NCI-H1105 (cell line): ENCODE measurements at regions not wholly inside any gene's neighbourhood (a gene's known extent, or its start where the extent isn't known, plus 50 kb on each side); places are given as distances from the start of the nearest gene placed in this dataset.
"Not testable (repeated sequence)": the region's sequence is repeated elsewhere in the genome, so short reads cannot be mapped to it uniquely, and the experiment has no call there.

Experiments used
- DNase-seq: peaks from one replicate; lab custom pipeline; 2025; lab: John Stamatoyannopoulos, UW

DNA sequence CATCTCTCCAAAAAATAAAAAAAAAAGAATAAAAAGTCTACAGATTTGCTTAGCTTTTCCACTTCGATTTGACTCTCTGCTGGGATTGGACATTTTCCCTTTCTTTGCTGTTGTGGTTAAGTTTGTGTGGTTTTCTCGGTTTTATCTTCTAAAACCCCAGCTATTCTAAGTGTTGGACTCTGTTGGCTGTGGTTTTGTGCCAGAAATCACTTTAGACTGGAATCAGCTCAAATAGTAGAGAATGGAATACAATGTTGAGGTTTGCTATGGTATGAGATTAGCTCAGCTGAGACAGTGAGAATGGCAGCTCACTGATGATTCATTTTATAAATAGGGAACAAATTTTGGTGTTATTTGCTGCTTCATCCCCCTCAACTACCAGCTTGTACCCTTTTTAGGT, 116.0 kb downstream of the BUB3 start:
- no peak for DNase-seq

DNA sequence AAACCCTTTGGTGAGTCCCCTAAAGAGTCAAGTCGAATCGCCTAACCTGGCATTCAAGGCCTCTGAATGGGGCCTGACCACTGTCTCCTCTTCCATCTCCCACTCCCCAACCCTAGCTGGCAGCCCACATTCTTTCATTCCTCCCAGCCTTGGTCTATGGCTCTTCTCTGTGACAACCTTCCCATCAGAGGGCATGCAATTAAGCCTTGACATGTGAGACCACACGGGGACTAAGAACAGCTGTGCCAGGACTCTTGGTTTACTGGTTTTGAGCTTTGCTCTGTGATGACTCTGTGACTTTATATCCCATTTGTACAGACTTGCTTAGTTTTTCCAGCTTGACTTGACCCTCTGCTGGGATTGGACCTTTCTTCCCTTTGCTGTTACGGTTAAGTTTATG, 116.6 kb downstream of the BUB3 start:
- DNase-seq, result no peak

DNA sequence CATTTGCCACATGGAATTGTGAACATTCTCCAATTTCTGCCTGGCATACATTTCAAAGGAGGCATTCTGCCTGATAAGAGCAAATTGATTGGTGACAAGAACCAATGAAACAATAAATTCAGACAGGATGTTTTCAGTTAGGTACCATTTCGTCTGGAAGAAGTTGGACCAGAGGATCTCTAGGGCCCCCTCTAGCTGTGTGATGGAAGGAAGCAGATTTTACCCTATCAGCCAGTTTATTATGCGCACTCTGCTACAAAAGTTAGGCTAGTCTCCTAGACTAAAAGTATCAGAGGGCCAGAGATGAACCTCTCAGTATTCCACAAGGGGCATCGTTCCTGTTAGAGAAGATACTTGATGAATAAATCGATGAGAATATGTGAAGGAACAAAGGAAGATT, 118.0 kb downstream of the BUB3 start:
- DNase-seq, result no peak

DNA sequence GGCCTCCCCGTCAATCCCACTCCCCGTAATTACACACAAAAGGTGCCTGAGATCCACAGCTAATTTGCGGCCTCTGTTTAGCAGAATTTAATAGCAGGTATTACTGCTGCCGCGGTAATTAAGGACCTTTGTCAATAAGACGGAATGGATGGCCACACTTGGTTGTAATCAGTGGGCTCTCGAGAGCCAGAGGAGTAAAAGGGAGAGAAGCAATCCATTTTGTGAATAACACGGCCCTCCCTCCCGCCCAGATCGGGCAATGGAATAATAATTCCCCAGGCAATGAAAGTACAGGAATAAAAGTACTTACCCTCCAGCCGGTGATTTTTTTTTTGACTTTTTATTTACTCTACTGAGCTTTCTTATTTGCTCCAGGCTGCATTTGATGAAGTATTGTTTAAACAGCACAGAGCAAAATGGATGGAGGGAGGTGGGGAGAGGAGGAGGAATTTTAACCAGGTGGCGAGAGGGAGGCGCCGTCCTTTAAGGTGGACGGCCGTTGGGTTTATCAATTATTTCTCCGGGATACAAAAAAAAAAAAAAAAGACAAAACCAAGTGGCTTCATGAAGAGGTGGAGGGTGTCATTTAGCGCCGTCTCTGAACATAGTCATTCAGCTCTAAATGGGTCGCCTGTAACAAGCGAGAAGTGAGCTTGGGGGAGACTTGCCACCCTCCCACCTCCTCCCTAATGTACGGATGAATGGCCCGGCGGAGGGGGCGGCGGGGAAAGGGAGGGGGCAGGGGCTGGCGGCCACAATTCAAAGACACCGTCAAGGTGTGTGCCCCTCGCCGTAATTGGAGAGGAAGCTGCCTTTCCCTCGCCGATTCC, 120.3 kb downstream of the BUB3 start:
- DNase-seq, result peak; percentile 70

DNA sequence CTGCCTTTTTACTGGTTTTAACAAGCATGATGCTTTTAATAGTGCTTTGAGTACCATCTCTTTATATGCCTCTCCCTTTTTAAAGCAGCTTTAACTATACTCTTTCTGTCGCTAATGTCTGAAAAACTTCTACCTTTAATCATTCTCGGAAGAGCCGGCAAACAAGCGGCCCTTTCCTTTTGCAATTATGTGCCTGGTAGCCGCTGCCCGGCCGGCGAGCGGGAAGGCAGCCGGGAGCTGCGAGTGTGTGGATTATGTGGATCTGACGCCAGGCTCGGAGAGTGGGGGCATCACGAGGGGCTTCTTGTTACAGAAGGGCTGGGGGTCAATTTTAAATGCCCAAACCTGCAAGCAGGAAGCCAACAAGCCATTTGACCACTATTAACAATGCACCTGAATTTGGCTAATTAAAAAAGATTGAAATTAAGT, 120.9 kb downstream of the BUB3 start:
- DNase-seq, result no peak

DNA sequence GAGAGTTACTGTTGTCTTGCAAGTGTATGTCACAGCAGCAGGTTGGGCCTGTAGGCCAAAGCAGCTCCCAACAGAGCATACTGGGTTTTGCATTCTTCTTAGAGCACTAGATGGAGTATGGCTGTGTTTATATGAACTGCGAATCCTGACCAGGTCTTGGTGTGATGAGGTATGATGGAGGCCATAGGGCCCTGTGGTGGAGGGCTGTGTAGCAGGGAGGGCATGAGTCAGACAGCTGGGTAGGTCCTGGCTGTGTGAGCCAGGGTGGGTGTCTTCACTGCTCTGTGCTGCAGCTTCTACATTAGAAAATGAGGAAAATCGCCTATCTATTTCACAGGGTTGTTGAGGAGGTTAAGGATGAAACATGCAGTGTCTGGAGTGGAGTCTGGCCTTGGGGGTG, 124.2 kb downstream of the BUB3 start:
- no peak for DNase-seq

DNA sequence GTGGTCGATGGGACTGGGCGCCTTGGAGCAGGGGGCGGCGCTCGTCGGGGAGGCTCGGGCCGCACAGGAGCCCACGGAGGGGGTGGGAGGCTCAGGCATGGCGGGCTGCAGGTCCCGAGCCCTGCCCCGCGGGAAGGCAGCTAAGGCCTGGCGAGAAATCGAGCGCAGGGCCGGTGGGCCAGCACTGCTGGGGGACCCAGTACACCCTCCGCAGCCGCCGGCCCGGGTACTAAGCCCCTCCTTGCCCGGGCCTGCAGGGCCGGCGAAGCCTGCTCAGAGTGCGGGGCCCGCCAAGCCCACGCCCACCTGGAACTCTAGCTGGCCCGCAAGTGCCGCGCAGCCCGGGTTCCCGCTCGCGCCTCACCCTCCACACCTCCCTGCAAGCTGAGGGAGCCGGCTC, 129.2 kb downstream of the BUB3 start:
- not testable (repeated sequence) for DNase-seq

DNA sequence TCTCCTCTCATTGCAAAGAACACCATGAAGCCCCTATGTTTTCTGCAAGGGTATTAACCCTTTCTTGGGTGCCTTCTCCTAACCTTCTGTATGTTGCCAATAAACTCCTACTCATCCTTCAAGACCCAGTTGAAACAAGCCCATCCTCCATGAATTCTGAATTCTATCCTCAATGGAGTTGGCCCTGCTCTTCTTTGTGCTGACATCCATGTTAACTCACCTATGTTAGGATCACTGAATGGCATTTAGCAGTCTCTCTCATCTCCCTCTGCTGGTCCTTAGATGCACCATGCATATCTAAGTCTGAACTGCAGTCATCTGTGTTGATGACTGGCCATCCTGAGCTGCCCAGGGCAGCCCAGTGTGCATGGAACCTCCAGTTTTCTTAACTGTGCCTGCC, 129.8 kb downstream of the BUB3 start:
- no peak for DNase-seq

DNA sequence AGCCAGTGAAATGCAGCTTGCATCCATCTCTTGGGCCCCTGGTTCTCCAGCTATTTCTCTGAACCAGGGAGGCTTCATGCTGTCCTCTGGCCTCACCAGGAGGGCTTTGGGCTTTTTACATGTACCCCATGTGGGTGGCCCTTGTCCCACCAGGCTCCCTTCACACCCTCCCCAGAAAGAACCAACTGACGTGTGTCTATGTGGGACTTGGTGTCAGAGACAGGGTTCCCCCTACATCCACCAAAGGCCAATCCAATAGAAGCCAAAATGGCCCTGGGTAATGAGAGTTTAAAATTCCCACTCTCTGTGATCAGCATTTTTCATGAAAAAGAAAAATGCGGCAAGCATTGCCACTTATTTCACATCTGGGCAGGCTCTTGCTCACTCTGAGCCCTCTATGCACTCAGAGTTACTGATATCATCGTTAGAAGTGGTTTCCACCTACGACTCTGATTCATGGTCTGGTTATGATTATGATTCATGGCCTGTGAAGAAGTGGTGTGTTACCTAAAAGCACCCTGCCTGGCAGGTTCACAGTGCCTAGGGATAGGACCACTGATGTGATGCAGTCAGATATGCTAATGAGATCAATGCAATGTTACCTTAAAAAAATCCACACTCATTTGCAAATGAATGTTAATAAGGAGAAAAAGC, 133.5 kb downstream of the BUB3 start:
- DNase-seq, result no peak

DNA sequence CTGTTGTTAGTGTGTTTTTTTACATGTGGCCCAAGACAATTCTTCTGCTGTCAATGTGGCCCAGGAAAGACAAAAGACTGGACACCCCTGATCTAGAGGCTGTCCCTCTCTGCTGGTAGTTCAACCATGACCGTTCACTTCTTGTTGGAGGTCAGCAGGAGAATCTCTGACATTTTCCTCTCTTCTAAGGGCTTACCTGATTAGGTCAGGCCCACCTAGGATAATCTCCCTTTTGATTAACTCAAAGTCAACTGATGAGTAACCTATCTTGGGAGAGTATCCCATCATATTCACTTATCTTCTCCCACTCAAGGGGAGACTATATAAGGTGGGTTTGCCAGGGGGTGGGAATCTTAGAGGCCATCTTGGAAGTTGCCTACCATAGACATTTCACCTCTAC, 135.2 kb downstream of the BUB3 start:
- no peak for DNase-seq

DNA sequence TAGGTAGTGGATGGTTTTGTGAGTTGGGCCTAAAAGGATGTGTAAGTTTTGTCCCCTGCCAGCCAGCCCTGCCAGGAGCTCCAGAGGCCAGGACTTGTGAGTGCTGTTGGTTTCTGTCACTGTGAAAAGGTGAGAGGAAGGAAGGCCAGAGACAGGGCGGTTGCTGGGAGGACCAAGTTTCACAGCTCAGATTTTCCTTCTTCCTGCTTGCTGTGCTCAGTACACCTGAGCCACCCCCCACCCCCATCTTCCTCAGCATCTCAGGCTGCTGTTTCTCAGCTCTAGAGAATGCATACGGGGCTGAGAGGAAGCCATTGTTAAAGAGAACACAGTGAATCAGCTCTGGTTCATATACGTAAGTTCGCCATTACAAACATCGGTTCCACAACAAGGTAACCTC, 139.9 kb downstream of the BUB3 start:
- DNase-seq, result no peak

DNA sequence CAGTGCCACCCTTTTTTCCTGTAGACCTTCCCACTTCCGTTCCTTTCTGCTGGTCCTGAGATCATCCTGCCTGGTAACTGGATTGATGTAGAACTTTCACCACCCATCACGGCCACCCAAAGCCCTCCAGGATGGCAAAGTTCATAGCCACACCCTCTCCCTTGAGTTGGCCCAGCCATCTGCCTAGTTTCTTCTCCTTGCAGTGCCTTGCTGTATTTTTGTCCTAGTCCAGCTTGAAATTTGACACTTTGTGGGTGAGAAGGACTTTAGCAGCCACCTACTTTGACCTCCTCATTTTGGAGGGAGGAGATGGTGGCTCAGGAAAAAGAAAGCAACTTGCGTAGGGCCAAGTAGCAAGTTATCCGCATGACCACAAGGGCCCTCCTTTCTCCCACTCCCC, 140.7 kb downstream of the BUB3 start:
- no peak for DNase-seq

DNA sequence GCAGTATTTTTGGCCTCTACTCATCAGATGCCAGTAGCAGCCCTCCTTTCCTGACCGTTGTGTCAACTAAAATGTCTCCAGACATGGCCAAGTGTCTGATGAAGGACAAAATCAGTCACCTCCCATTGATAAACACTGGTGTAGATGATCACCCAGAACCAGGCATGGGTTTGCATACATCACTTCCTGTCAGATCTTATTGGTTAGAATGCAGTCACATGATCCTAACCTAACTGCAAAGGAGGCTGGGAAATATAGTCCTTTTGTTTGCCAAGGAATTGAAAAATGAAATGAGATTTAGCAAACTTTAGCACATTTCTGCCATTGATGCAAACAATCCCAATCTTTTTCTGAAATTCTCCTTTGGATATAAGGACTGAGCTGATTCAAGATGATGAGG, 141.4 kb downstream of the BUB3 start:
- no peak for DNase-seq

DNA sequence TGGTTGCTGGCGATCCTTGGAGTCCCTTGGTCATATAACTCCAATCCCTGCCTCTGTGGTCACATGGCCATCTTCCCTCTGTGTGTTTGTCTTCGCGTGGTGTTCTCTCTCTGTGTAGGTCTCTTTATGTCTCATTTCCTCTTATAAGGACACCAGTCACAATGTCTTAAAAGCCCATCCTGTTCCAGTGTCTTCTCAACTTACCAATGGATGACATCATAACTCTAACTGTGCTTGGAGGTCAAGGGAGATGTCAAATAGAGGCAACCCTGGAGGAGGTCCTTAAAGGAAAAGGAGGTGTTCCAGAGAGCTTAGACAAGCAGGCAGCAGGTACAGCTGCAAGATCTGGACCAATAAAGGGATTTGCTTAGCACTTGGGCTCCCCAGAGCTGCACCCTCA, 143.0 kb downstream of the BUB3 start:
- DNase-seq, result no peak

DNA sequence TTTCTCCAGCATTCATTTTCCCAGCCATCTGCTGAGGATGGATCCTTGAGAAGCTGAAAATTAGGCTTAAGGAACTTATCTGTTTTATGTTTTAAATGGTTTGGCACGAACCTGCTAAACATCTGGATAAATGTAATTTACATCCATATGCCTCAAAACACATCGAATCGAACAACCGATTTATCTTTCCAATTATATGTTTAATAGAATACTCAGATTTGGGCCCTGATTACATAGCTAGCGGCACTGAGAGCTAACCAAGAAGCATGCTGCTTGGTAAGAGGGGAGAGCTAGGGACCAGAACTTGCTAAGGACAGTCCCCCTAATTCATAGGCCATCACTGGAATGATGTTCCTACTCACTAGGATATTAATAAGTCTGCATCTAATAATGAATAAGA, 144.4 kb downstream of the BUB3 start:
- no peak for DNase-seq

DNA sequence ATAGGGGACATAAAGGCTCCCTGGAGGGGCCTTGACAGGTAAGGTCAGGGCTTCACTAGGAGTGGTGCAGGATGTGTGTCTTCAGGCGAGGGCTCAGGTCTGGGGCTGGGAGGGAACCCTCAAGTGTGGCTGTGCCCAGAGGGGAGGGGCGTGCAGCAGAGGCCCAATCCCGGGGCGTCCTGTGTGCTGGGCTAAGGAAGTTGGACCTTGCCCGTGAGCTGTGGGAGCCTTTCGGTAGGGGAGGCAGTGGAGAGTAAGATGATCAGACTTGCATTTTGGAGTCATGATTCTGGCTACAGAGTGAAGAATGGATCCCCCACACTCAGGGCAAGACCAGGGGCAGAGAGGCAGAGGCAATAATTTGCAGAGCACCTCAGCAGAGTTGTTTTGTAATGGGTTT, 145.4 kb downstream of the BUB3 start:
- no peak for DNase-seq

DNA sequence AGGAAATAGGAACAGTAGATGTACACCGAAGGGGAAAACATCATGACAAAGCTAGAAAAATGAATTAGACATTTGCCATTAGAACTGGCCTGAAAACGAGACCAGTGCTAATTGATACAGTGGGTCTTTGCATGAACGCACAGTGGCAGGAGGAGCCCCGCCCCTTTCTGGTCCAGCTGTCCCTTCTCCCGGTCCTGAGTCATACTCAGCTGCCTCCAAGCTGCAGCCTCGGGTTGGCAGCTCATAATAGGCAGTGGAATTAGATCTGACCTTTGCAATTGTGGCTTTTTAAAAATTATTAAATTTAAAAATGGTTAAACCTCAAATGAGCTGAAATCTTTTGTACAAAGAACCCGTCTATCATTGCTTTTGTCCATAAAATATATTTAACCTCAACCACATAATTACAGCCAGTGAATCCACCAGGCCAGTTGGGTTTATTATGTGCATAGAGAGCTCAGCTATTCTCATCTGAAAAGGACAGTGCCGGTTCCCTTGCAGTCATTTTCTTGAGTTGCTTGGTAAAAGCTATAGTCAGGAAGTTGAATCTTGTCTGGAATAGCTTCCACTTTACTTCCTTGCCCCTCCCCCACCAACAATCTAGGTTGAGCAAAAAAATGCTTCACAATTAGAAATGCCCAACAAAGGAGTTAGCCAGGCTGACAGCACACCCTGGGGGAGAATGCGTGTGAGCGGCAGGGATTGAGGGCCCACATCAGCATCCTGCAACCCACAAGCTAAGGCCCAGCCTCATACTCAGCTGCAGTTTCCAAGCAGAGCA, 147.1 kb downstream of the BUB3 start:
- no peak for DNase-seq

DNA sequence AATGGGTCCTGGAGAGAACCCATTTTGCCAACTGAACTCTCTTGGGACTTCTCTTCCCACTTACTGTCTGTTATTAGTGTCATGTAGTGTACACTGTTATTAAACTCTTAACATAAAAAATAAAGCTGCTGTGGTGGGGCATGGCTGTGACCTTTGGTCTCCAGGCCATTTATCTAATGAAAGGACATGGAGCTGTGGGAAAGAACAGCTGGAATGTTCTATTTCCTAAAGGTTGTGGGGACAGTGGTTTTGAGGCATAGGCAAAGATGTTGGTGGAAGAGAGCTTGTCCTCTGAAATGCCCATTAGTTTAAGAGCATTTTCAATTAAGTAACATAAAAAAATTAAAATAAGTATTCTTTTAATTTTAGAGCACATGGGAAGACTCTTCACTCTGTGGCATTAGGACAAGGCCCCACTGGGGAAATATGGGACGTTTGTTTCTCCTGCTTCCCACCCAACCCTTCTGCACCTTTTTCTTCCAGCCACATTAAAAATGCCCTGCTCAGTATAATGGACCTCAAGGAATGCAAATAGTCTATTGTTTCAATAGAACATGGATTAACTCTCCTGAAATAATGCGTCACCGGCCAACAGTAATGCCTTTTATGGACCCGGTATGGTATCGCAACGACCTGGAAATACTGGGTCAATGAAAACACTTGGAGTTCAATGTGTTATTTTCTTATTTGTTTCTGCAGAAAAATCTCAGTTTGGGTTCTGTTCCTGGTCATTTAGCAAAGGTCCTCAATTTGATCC, 149.6 kb downstream of the BUB3 start:
- DNase-seq, result no peak

DNA sequence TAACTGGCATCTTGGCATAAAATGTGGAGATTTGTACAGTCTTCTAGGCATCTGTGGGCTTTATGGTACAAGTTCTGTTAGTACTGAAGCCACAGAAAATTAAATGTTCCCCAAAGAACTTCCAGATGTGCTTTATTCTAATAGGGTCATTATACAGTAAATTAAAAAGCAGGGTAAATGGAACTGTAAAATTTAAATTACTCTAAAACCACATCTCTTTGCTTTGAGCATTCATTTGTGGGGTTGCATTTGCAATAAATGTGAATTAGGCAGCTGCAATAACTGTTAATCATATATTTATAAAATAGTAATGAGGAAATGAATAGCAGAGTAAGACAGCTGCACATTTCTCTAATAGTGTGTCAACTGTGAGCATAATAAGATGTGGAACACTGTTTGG, 151.5 kb downstream of the BUB3 start:
- DNase-seq, result no peak

DNA sequence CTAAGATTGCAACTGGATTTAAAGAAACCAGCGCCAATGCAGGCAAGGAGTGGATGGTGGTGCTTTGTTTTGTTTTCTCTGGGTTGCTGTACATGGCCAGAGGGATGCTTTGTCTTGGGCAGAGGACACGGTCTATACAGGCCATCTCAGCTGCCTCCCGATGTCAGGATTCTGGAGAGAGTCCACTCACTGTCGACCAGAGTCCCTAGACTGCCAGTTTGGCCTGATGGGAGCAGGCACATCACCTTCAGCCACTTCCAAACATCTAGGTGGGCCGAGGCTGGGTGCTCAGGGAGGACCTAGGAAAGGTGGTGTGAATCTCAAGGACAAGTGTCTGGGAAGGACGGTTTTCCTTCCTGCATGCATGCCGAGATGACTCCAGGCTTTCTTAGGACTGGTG, 152.1 kb downstream of the BUB3 start:
- DNase-seq, result no peak

DNA sequence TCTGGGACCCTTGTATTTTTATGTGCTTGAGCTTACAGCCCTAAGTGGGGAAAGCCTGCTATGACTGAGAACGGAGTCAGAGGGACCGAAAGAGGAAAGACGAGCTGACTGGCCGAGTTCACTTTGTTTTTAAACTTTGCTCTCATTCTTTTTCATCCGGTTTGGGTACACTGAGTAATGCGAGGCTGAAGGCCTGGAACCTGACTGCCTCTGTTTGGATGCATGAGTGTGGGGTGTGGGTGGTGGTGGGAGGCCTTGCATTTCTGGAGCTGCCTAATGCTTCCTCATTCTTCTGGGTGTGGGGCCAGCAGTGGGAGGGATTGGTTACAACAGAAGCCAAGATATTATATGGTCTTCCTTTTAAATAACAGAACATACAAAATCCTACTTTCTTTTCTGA, 155.5 kb downstream of the BUB3 start:
- DNase-seq, result no peak

DNA sequence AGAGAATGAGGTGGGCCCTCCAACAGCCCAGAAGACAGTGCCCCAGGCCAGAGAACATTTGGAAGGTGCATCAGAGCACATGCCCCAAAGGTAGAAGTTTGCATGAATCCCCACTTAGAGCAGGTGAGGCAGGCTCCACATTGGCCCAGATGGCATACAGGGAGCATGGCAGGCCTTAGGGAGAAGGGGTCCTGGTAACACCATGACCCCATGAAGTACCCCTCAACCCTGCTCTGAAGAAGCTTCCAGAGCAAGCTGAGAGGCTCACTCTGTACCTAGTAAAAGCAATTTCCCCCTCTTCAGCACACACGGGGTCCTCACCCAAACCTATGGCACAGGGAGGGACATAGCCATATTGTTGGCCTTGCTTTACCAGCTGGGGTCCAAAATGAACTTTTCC, 162.6 kb downstream of the BUB3 start:
- DNase-seq, result no peak
